B cell (primary cell): ENCODE measurements at regions not wholly inside any gene's neighbourhood (a gene's known extent, or its start where the extent isn't known, plus 50 kb on each side); places are given as distances from the start of the nearest gene placed in this dataset.

Experiments
- ATAC-seq: fragments of 200-7000 bp; cut with Tn5 transposase; one replicate; pipeline ENCODE4 v1.10.0; 2021; ENCODE audit warnings: low read depth, mild to moderate bottlenecking, moderate number of reproducible peaks, moderate library complexity
- CTCF ChIA-PET: fragments of 350-600 bp; sonication (Branson Sonifier 250); formaldehyde crosslinking; loops from one replicate; lab custom pipeline; 2021; ENCODE audit warnings: antibody characterized with exemption, inconsistent platforms; lab: Charles Lee
- POLR2A ChIA-PET: fragments of 350-600 bp; sonication (Branson Sonifier 250); formaldehyde crosslinking; loops from one replicate; lab custom pipeline; 2021; ENCODE audit warnings: antibody characterized with exemption; lab: Charles Lee
- DNase-seq: peaks from one replicate; pipeline ENCODE4 v3.0.0; 2013
- H2AFZ ChIP-seq: 2 replicates; pipeline ENCODE4 v1.6.1; 2012; ENCODE audit warnings: mild to moderate bottlenecking, low read depth, low read length; ENCODE audit not compliant: insufficient read depth, poor library complexity, severe bottlenecking
- H3K27ac ChIP-seq, 2 donors: 1 replicate in 1 of 2; 2 replicates in 1 of 2; pipeline ENCODE4 v1.5.1; 2012 to 2013; ENCODE audit warnings: low read length in 2 of 2, mild to moderate bottlenecking in 2 of 2, moderate library complexity in 1 of 2
- H3K27me3 ChIP-seq, 4 experiments: fragments of 200-600 bp in 1 of 4; sonication (generic) in 1 of 4; replicated peaks in 1 of 4; 1 replicate in 2 of 4; 2 replicates in 2 of 4; pipeline versions ENCODE4 v1.6.1 to v1.7.0; 2013 to 2016; ENCODE audit warnings: low read length in 3 of 4, mild to moderate bottlenecking in 2 of 4, mixed read lengths in 1 of 4, moderate library complexity in 1 of 4; ENCODE audit not compliant: insufficient read depth in 4 of 4, control insufficient read depth in 3 of 4; ENCODE audit errors: control extremely low read depth in 1 of 4
- H3K36me3 ChIP-seq, 2 experiments: replicated peaks in 1 of 2; 1 replicate in 1 of 2; 2 replicates in 1 of 2; pipeline versions ENCODE4 v1.6.1 to v1.7.1; 2013; ENCODE audit warnings: low read length in 1 of 2; ENCODE audit not compliant: insufficient read depth in 2 of 2, control insufficient read depth in 1 of 2; ENCODE audit errors: control extremely low read depth in 1 of 2, extremely low read depth in 1 of 2
- H3K4me1 ChIP-seq, 2 donors: fragments of 200-600 bp in 1 of 2; sonication (generic) in 1 of 2; 1 replicate in 1 of 2; 2 replicates in 1 of 2; pipeline versions ENCODE4 v1.5.1 to v1.6.1; 2013 to 2017; ENCODE audit warnings: low read length in 2 of 2; ENCODE audit not compliant: control insufficient read depth in 2 of 2, insufficient read depth in 2 of 2
- H3K4me2 ChIP-seq: replicated peaks from 2 replicates; pipeline ENCODE3; 2012; ENCODE audit warnings: mild to moderate bottlenecking, low read depth, low read length; ENCODE audit not compliant: poor library complexity, severe bottlenecking
- H3K4me3 ChIP-seq, 5 experiments: fragments of 200-600 bp in 1 of 5; sonication (generic) in 1 of 5; 1 replicate in 3 of 5; 2 replicates in 2 of 5; pipeline versions ENCODE4 v1.5.1 to v1.7.0; 2011 to 2016; ENCODE audit warnings: low read length in 4 of 5, mild to moderate bottlenecking in 4 of 5, low read depth in 2 of 5, control low read depth in 1 of 5, moderate library complexity in 1 of 5; ENCODE audit not compliant: insufficient read depth in 1 of 5; ENCODE audit errors: control extremely low read depth in 1 of 5, extremely low read depth in 1 of 5
- H3K79me2 ChIP-seq: fragments of 200-600 bp; sonication (generic); one replicate; pipeline ENCODE4 v1.6.0; 2016; ENCODE audit warnings: low read length; ENCODE audit not compliant: control insufficient read depth, insufficient read depth
- H3K9ac ChIP-seq: fragments of 200-600 bp; sonication (generic); 2 replicates; pipeline ENCODE4 v1.6.1; 2017; ENCODE audit warnings: mild to moderate bottlenecking, low read length, moderate library complexity
- H3K9me3 ChIP-seq, 3 donors: one replicate each; pipeline versions ENCODE4 v1.6.1 to v1.7.1; 2013; ENCODE audit warnings: low read length in 2 of 3; ENCODE audit not compliant: control insufficient read depth in 2 of 3, insufficient read depth in 1 of 3; ENCODE audit errors: control extremely low read depth in 1 of 3
- H4K20me1 ChIP-seq: 2 replicates; pipeline ENCODE4 v1.6.0; 2012; ENCODE audit warnings: mild to moderate bottlenecking, low read length; ENCODE audit not compliant: insufficient read depth, control insufficient read depth, poor library complexity, severe bottlenecking
- H3K27ac Mint-ChIP-seq: one replicate; pipeline ENCODE4 v1.8.0; 2021; ENCODE audit warnings: mixed read lengths
- H3K27me3 Mint-ChIP-seq: one replicate; pipeline ENCODE4 v1.8.0; 2021; ENCODE audit warnings: mixed read lengths
- H3K4me1 Mint-ChIP-seq: one replicate; pipeline ENCODE4 v1.8.0; 2021; ENCODE audit warnings: mixed read lengths
- H3K4me3 Mint-ChIP-seq: one replicate; pipeline ENCODE4 v1.8.0; 2021; ENCODE audit warnings: mixed read lengths
- H3K9me3 Mint-ChIP-seq: one replicate; pipeline ENCODE4 v1.8.0; 2022; ENCODE audit warnings: mixed read lengths; ENCODE audit not compliant: insufficient read depth
- CTCF ChIP-seq: fragments of 200-600 bp; IDR thresholded peaks from one replicate; pipeline ENCODE4 v1.8.0; 2022; ENCODE audit warnings: antibody characterized with exemption, mild to moderate bottlenecking
- EZH2 ChIP-seq: IDR thresholded peaks from 2 replicates; pipeline ENCODE4 v1.6.1; 2012; ENCODE audit warnings: borderline replicate concordance, low read depth, mild to moderate bottlenecking, moderate library complexity, low read length; ENCODE audit not compliant: insufficient read depth, poor library complexity, severe bottlenecking
- WGBS: methylation state at CpG from one replicate; pipeline ENCODE4 v1.1.5; 2013; ENCODE audit warnings: missing lambda C conversion rate; ENCODE audit not compliant: insufficient coverage; 5-methylcytosine and 5-hydroxymethylcytosine counted together
- intact Hi-C: fragments of 100-400 bp; cut with micrococcal nuclease; formaldehyde crosslinking; loops from one replicate; pipeline ENCODE4 v1.10.0; 2022

GRCh38 chr4:145333786-145334185, 147.9 kb upstream of the SMAD1 start:
- ChIA-PET POLR2A (no interaction called here), CTCF (no interaction called here)
- Histone ChIP-seq H3K9me3 (no peaks in the 10 kb centered on the region), H3K4me3 (no peak overlapping the region), H3K27me3 (no peaks in the 10 kb centered on the region), H3K9ac (no peak overlapping the region), H3K4me1 (no peaks in the 10 kb centered on the region), H4K20me1 (no peaks in the 10 kb centered on the region), H3K79me2 (no peaks in the 10 kb centered on the region), H3K4me2 (no peak overlapping the region), H3K36me3 (no peaks in the 10 kb centered on the region), H2AFZ (no peak overlapping the region), H3K27ac (no peak overlapping the region)
- Mint-ChIP-seq H3K4me3 (no peak overlapping the region), H3K27me3 (peaks cover 5% of the 10 kb centered on the region), H3K9me3 (no peaks in the 10 kb centered on the region), H3K4me1 (no peaks in the 10 kb centered on the region), H3K27ac (no peak overlapping the region)
- WGBS: 92% methylated on average over 1 of the region's 3 CpGs
- TF ChIP-seq CTCF (no peak), EZH2 (no peak)
- no peak for ATAC-seq
- intact Hi-C loops: no loop called here
- DNase-seq: no peak

DNA sequence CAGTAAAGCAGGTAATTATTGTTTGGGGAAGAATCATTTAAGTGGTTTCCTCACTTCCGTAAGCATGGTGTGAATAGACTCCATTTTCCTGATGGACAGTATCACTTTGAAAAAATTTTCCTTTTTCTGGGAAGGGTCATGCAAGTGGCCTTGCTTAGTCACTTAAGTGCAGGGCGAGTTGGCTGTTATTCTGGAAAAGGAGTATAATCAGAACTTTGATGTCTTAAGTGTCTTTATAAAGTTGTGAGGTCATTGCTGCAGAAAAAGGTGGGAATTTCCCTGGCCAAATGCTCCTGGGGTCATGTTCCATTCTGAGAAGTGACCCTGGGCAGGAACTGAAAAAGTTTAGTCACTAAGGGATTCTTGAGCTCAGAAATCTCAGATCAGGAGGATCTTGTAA, 146.1 kb upstream of the OTUD4 start:
- intact Hi-C loops: no loop called here
- Histone ChIP-seq H3K27ac (no peak overlapping the region), H3K4me1 (no peaks in the 10 kb centered on the region), H3K36me3 (no peaks in the 10 kb centered on the region), H3K9me3 (no peaks in the 10 kb centered on the region), H3K4me2 (no peak overlapping the region), H2AFZ (no peak overlapping the region), H3K79me2 (no peaks in the 10 kb centered on the region), H3K27me3 (peaks cover 0 to 5% (median 0%) of the 10 kb centered on the region in 4 experiments), H3K9ac (no peak overlapping the region), H4K20me1 (no peaks in the 10 kb centered on the region), H3K4me3 (no peak overlapping the region)
- peaks cover 10% of the 10 kb centered on the region for H3K27me3 Mint-ChIP-seq
- DNase-seq: no peak
- H3K9me3 Mint-ChIP-seq: no peaks in the 10 kb centered on the region
- no peak overlapping the region for H3K27ac Mint-ChIP-seq
- no peaks in the 10 kb centered on the region for H3K4me1 Mint-ChIP-seq
- ATAC-seq: no peak
- no peak overlapping the region for H3K4me3 Mint-ChIP-seq
- POLR2A ChIA-PET: no interaction called here
- CTCF ChIA-PET: no interaction called here
- no peak for TF ChIP-seq CTCF
- TF ChIP-seq EZH2: no peak
- WGBS: 55% methylated on average over 1 of the region's 2 CpGs
